A673 (cell line): ENCODE measurements at regions not wholly inside any gene's neighbourhood (a gene's known extent, or its start where the extent isn't known, plus 50 kb on each side); places are given as distances from the start of the nearest gene placed in this dataset.

Experiments used
- BruUV-seq: library from RNA; stranded (reverse); fragments of 400-500 nt; replicated peaks from 2 replicates; lab custom pipeline; 2021; lab: Mats Ljungman, UMichigan
- CTCF ChIA-PET: fragments of 300-600 bp; sonication (Branson Sonifier 250); formaldehyde crosslinking; loops from one replicate; lab custom pipeline; 2022; ENCODE audit warnings: antibody characterized with exemption; lab: Charles Lee
- POLR2A ChIA-PET: fragments of 300-600 bp; sonication (Branson Sonifier 250); formaldehyde crosslinking; loops from one replicate; lab custom pipeline; 2022; ENCODE audit warnings: antibody characterized with exemption; ENCODE audit not compliant: low non-redundant PET; lab: Charles Lee
- DNase-seq: peaks from one replicate; pipeline ENCODE4 v3.0.0-alpha.2; 2015; ENCODE audit warnings: low spot score
- H3K27ac ChIP-seq: fragments of 200-600 bp; sonication (generic); 2 replicates; pipeline ENCODE4 v1.5.1; 2016; ENCODE audit warnings: mixed run types, low read depth, mild to moderate bottlenecking, mixed read lengths, antibody characterized with exemption, low read length; ENCODE audit not compliant: poor library complexity, severe bottlenecking
- H3K27me3 ChIP-seq: fragments of 200-600 bp; sonication (generic); replicated peaks from 2 replicates; pipeline ENCODE4 v1.6.1; 2017; ENCODE audit warnings: mixed run types, low read depth, mild to moderate bottlenecking, mixed read lengths, antibody characterized with exemption, low read length; ENCODE audit not compliant: insufficient read depth, poor library complexity
- H3K36me3 ChIP-seq: fragments of 200-600 bp; sonication (generic); 2 replicates; pipeline ENCODE4 v1.6.1; 2016; ENCODE audit warnings: mixed run types, mild to moderate bottlenecking, mixed read lengths, antibody characterized with exemption, low read length; ENCODE audit not compliant: insufficient read depth, poor library complexity, severe bottlenecking
- H3K4me1 ChIP-seq: fragments of 200-600 bp; sonication (generic); 2 replicates; pipeline ENCODE4 v1.6.1; 2017; ENCODE audit warnings: mixed run types, mild to moderate bottlenecking, mixed read lengths, antibody characterized with exemption, low read length; ENCODE audit not compliant: insufficient read depth, poor library complexity, severe bottlenecking
- H3K4me3 ChIP-seq: fragments of 200-600 bp; sonication (generic); 2 replicates; pipeline ENCODE4 v1.5.1; 2016; ENCODE audit warnings: low read depth, mixed run types, mild to moderate bottlenecking, mixed read lengths, low read length; ENCODE audit not compliant: poor library complexity, severe bottlenecking
- H3K9me3 ChIP-seq: fragments of 200-600 bp; sonication (generic); 2 replicates; pipeline ENCODE4 v1.6.1; 2016; ENCODE audit warnings: mixed run types, low read depth, mild to moderate bottlenecking, mixed read lengths, antibody characterized with exemption, low read length; ENCODE audit not compliant: poor library complexity, severe bottlenecking
- CTCF ChIP-seq: fragments of 300-800, 200-600 bp; sonication (generic); conservative IDR thresholded peaks from 2 replicates; pipeline ENCODE4 v1.5.1; 2017; ENCODE audit warnings: low read depth, mild to moderate bottlenecking, antibody characterized with exemption, low read length, moderate library complexity, mixed read lengths
- EZH2 ChIP-seq: fragments of 200-600 bp; sonication (generic); IDR thresholded peaks from 2 replicates; pipeline ENCODE4 v1.6.1; 2017; ENCODE audit warnings: borderline replicate concordance, low read depth, mild to moderate bottlenecking, mixed read lengths, antibody characterized with exemption, low read length; ENCODE audit not compliant: poor library complexity, severe bottlenecking
- intact Hi-C: fragments of 100-400 bp; cut with micrococcal nuclease; formaldehyde crosslinking; loops from one replicate; pipeline ENCODE4 v1.10.0; 2022; ENCODE audit not compliant: unreplicated experiment

GRCh38 chr2:123438675-123439074 lies 586.4 kb upstream of the CNTNAP5 start:
- ChIA-PET CTCF (no interaction called here), POLR2A (no interaction called here)
- Histone ChIP-seq H3K4me3 (no peak overlapping the region), H3K9me3 (no peaks in the 10 kb centered on the region), H3K27ac (no peak overlapping the region), H3K36me3 (no peaks in the 10 kb centered on the region), H3K4me1 (no peaks in the 10 kb centered on the region), H3K27me3 (no peaks in the 10 kb centered on the region)
- DNase-seq = no peak
- intact Hi-C loops = no loop called here
- TF ChIP-seq CTCF (no peak), EZH2 (no peak)
- BruUV-seq = no TSS peak

- no peak for DNase-seq
- Histone ChIP-seq H3K4me3 (no peak overlapping the region), H3K36me3 (no peaks in the 10 kb centered on the region), H3K27ac (no peak overlapping the region), H3K27me3 (no peaks in the 10 kb centered on the region), H3K4me1 (no peaks in the 10 kb centered on the region), H3K9me3 (no peaks in the 10 kb centered on the region)
- TF ChIP-seq CTCF (no peak), EZH2 (no peak)
- ChIA-PET CTCF (no interaction called here), POLR2A (no interaction called here)
- no TSS peak for BruUV-seq
- intact Hi-C loops = no loop called here
These were observed 576.3 kb upstream of the CNTNAP5 start for GRCh38 chr2:123448801-123449200.

- no peak for TF ChIP-seq CTCF
- no peak for TF ChIP-seq EZH2
- H3K27ac ChIP-seq = no peak overlapping the region
- CTCF ChIA-PET = no interaction called here
- no peaks in the 10 kb centered on the region for H3K4me1 ChIP-seq
- no peak overlapping the region for H3K4me3 ChIP-seq
- BruUV-seq = no TSS peak
- H3K27me3 ChIP-seq = no peaks in the 10 kb centered on the region
- POLR2A ChIA-PET = no interaction called here
- H3K36me3 ChIP-seq = no peaks in the 10 kb centered on the region
- DNase-seq = no peak
- no peaks in the 10 kb centered on the region for H3K9me3 ChIP-seq
- intact Hi-C loops = no loop called here
These were observed 573.5 kb upstream of the CNTNAP5 start for GRCh38 chr2:123451542-123451941.
